Muscle of back (tissue), 3 donors: ENCODE measurements at regions not wholly inside any gene's neighbourhood (a gene's known extent, or its start where the extent isn't known, plus 50 kb on each side); places are given as distances from the start of the nearest gene placed in this dataset.
"Not testable (repeated sequence)": the region's sequence is repeated elsewhere in the genome, so short reads cannot be mapped to it uniquely, and the experiment has no call there.

Experiments
- DNase-seq, 3 donors: peaks; one replicate each; pipeline versions ENCODE4 v3.0.0 to v3.0.0-alpha.2; 2013

DNA sequence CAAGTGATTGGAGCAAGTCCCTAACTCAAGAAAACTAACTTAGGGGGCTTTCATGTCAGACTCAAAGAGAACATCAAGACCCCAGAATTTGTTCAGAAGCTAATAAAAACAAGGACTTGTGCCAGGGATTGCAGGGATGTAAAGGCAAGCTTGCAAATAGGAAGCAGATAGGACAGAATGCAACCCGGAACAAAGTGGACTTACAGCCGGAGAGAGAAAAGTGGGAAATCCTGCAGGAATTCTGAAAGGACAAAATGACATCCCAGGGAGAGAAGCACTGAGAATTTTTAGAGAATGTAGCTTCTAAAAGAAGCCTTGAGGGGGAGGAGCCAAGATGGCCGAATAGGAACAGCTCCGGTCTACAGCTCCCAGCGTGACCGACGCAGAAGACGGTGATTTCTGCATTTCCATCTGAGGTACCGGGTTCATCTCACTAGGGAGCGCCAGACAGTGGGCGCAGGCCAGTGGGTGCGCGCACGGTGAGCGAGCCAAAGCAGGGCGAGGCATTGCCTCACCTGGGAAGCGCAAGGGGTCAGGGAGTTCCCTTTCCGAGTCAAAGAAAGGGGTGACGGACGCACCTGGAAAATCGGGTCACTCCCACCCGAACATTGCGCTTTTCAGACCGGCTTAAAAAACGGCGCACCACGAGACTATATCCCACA, 195.6 kb upstream of the G2E3 start:
- DNase-seq = not testable (repeated sequence)

DNA sequence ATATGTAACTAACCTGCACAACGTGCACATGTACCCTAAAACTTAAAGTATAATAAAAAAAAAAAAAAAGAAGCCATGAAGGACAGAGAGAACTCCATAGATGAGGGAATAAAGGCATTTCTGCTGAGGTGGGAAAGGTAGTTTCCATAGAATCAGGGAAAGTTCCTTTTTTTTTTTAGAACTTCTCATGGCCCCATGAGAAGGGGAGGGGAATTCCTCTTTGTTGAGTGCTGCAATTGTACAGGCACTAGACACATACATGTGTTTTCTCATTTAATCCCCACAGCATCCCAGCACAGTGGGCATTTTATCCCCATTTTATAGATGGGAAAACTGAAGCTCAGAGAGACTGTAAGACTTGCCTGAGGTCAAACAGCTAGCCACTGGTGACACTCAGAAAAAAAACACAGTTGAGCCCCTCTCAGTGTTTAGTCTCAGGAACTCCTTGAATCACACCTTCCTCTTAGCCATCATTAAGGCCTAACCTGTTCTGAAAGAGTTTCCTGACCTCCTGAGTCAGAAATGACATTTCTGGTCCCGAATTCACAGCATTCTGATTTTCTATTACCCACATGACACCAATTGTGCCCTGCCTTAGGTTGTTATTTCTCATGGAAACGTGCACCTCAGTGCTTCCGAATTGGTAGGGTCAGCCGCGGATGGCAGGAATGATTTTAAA, 189.3 kb upstream of the G2E3 start:
- no peak for DNase-seq

DNA sequence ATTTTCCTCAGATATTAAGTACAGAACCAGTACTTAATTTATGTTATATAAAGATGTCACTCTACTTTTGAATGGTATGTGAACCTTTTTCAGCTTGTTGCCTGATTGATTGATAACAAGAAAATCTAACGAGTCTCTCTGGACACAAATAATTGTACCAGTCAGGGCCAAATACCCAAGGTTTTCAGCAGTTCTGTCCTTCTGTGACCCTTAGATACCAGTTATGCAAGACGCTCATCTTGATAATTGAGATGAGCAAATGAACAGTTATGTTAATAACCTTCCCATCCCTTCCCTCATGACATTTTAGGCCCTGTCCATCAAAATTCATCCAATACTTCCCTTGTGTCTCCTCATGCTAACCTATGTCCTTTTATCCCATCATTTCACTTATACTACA, 185.9 kb upstream of the G2E3 start:
- DNase-seq = no peak

DNA sequence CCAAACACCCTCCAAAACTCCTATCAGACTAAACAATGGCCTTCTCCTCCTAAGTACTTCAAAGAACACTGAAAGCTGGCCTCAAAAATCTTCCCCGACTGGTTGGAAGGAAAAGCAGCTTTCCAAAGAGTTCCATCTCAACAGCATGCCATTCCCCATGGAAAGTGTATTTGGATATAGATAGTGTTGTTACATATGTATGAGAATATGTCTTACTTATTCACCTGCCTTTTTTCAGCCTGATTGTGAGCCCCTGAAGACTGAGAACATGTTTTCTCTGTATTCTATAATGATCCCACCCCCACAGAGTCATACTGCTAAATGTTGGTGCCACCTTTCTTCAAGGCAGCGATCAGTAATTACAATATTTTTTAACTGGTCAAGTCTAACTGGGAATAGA, 185.4 kb upstream of the G2E3 start:
- DNase-seq = no peak

DNA sequence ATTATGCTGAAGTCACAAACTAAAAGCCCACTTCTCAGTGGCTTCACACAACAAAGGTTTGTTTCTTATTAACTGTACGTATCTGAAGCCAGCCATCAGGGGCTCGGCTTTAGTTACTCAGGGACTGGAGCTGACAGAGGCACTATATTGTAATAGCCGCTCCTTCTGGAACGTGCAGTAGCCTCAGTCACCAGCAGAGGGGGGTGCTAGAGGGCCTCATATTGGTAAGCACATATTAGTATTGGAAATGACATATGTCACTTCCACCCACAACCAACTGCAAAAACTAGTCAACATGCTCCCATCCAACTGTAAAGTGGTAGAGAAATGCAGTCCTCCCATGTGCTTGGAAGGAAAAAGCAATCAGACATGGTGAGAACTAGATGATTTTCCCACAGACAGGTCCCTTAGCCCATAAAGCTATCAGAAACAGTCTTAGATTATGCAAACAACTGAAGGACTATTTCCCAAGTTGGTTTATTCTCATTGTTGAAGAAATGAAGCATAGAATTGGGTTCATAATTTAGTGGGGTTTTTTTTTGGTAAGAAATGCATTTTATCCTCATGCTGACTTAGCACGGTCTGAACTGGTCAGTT, 183.6 kb upstream of the G2E3 start:
- peak in 2 of 3 donors; percentile 27 to 44 for DNase-seq

DNA sequence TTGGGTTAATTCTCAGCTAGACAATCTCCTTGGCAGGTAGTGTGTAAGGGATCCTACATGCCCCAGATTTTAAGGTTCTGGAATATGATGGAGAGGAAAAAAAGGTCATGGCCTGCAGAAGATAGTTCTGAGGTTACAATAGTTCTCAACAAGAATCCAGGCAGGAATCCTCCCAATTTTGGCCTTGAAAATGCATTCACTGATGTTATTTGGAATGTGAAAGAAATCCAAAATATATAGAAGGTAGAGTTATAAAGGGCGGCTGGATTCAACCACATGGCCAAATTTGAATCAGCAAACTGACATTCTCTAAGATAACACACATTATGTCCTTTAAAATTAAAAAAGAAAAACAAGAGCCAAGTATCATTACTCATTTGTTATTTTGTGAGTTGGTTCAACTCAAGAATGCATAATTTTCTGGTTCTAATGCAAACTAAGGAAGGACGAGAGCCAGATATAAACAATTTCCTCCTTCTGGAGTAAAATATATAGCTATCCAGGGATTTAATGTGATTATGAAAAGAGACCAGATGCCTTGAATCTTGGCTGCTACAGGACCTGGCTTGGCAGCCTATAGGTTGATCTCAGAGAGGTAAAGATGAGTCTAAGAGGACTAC, 177.0 kb upstream of the G2E3 start:
- peak; percentile 56 to 82 (median 63) for DNase-seq

DNA sequence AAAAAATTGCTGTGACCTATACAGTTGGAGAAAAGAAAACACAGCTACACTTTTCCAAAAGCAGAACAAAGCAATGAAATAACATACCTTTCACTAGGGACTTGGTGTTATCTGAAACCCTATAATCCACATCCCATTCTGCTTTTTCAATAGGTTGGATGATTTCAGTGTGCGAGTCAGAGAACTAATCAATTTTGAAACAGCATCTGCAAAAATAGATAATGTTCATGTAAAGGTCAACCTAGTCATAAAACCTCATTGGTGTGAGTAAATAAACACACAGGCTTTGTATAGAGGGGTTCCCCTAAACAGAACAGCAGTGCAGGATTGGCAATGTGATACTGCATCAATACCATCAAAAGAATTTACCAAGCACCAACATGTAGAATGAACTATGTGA, 173.0 kb upstream of the G2E3 start:
- DNase-seq = no peak

DNA sequence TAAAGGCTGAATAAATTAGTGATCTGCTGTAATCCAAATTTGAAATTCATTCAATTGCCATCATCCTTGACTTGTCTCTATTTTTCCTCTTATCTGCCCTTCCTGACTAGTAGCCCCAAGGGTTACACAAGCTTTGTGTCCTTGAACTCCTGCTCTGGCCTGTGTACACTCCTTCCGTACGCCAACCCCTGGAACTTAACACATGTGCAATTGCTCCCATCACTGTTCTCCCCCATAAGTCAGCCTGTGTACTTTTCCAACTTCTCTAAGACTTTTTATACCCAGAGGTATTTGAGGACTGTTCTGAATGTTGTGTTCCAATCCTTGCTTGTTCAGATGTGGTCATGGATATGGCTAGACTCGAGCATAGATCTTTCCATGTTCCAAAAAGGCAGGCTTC, 171.1 kb upstream of the G2E3 start:
- DNase-seq = peak in 2 of 3 donors; percentile 54 to 85

DNA sequence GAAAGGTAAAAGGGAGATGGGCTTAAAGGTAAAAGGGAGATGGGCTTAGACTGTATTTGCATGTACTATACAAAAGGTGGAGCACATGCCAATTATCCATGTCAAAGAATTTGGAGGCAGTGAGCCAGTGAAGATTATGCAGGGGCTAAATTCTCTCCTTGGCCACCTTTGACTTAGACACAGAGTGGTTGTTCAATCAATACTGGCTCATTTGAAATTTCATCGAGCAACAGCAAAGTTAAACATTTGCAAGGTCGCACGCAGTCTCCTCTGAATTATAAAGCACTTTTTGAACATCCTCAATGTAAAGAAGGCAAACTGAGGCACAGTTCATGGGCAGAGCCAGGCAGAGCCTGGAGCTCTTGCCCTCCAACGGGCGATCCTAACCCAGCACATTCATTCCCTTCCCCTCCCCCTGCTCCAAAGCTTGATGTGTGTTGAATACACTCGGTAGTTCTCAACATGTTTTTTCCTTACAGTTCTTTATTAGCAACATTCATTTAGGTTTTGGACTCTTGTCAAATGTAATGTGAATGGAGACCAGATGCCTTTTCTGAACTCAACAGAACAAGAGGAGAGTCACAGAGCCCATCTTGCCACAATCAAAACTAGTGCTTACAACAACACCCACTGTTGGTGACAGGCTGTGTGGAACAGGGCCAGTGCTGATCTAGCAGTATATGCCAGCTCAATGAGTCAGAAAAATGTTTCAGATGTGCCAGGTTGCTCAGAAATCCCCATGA, 169.7 kb upstream of the G2E3 start:
- DNase-seq = peak in 1 of 3 donors; percentile 57

DNA sequence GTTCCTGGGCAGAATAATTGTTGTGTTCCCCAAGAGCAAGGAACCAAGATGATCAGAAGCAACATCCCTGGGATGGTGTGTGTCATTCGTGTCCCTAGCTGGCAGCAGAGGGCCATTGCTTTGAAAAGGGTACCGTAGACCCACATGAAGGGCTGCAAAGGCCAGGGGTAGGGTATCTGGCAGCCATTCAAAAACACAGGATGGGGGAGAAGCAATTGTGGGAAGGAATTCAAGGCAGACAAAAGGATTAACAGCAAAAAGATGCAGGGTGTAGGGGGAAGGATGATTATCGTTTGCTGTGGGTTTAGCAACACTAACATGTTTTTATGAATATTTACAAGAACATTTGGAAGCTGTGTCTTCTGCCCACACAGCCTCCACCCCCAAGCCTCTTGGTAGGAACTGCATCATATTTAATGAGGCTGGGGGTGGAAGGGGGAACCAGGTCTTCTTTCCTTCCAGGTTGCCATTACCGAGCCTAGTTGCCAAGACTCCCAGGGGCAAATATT, 169.0 kb upstream of the G2E3 start:
- no peak for DNase-seq

DNA sequence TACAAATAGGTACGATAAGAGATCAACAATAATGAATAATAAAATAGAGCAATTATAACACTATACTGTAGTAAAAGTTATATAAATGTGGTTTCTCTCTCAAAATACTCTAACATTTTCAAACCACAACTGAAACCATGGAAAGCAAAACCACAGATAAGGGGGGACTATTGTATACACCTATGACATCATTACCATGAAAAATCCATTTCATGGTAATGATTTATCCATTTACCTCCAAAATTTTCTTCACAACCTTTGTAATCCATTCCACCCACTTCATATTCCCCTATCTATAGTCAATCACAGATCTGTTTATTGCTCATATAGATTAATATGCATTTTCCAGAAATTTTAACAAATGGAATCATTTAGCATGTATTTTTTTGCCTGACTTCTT, 163.9 kb upstream of the G2E3 start:
- DNase-seq = no peak

DNA sequence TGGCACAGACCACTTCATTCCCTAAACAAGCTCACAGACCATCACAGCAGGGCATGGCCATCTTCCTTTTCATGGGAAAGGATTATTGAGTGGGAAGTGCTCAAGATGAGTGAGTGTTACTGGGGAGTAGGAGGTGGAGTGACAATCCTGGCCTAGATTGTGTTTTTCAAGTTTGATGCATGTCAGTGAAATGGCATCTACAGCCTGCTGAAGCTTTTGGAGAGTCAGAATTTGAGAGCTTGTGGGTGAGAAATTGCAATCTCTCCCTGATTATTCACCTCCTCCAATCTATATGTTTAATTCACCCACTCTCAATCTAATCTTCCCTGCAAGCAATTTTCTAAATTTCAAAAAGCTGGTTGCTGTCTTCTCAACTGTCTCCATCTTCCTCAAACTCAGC, 156.1 kb upstream of the G2E3 start:
- DNase-seq = no peak

DNA sequence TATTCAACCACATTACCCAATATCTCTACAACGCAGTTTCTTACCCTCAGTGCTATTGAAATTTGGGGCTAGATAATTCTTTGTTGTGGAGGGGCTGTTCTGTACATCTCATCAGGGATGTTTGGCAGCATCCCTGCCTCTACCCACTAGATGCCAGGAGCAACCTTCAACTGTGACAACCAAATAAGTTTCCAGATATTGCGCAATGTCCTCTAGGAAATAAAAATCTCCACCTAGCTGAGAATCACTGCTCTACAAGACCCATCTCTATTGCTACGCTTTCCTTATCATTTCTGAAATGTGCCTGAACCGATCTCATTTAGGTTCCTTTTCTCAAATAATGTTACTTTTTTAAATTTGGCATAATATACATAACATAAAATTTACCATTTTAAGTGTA, 155.2 kb upstream of the G2E3 start:
- DNase-seq = no peak

DNA sequence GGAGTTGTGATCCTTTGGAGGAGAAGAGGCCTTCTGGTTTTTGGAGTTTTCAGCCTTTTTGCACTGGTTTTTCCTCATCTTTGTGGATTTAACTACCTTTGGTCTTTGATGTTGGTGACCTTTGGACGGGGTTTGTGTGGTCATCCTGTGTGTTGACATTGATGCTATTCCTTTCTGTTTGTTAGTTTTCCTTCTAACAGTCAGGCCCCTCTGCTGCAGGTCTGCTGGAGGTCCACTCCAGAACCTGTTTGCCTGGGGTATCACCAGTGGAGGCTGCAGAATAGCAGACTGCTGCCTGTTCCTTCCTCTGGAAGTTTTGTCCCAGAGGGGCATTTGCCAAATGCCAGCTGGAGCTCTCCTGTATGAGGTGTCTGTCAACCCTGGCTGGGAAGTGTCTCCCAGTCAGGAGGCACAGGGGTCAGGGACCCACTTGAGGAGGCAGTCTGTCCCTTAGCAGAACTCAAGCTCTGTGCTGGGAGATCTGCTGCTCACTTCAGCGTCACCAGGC, 149.4 kb upstream of the G2E3 start:
- DNase-seq = not testable (repeated sequence)

DNA sequence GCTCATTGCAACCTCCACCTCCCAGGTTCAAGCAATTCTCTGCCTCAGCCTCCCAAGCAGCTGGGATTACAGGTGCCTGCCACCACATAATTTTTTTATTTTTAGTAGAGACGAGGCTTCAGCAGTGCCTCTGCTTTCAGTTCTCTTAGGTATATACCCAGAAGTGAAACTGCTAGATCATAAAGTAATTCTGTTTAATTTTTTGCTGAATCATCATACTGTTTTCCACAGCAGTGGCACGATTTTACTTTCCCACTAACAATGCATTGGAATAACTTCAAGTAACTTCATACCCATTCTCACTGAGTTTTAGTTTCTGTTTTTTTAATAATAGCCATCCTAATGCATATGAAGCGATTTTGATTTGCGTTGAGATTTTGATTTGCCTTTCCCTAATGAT, 148.0 kb upstream of the G2E3 start:
- no peak for DNase-seq

DNA sequence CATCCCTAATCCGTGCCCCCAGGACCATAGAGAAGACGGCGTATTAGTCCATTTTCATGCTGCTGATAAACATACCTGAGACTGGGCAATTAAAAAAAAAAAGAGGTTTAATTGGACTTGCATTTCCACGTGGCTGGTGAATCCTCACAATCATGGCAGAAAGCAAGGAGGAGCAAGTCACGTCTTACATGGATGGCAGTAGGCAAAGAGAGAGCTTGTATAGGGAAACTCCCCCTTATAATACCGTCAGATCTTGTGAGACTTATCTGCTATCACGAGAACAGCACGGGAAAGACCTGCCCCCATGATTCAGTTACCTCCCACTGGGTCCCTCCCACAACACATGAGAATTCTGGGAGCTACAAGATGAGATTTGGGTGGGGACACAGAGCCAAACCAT, 145.8 kb upstream of the G2E3 start:
- not testable (repeated sequence) for DNase-seq

DNA sequence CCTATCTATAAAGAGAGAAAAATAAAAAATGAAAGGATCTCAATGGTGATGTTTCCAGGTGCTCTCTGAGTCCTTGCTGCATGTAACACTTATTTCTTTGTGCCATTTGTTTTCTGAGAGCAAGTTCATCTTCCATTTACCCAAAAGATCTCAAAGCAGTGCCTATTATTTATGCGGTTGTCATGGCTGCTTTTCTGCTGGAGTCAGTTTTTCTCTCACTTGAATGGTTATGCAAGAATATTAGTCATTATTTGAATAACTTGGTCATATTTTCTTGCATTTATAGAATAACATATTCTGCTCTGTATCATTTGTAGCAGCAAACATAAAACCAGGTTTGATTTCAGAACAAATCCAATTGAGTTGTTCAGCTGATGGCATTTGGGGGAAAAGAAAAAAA, 141.8 kb upstream of the G2E3 start:
- peak in 1 of 3 donors; percentile 11 for DNase-seq

DNA sequence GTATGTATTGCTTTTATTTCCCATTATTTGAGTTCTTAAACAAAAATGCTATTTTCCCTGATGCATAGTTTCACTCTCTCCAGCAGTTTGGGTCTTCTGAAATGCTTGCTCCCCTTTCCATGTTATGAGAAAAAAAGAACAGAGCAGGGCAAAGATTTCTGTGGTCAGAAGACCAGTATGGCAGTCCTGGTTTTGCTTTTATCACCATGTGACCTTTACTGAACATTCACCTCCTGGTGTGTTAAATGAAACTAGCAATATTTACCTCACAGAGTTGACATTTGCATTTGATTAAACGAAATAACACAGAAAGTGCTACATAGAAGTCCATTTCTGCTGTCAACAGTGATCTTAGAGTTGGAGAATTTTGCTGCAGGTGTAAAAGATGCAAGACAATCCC, 141.0 kb upstream of the G2E3 start:
- no peak for DNase-seq

DNA sequence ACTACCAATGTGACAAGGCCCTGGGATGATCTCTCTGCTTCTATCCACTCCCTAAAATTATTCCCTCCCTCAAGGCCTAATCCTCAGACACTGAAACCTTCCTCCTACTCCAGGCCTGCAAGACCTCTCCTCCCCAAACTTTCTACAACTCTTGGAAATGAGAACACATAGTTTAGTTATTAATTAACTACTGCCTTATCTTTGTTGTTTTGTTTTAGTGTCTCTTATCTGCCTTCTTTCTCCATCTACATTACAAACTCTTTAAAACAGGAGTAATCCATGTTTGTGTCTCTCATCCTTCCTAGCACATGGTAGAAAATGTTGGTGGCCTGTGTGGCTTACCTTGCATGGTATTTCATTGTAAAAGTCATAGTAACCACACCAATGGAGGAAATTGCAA, 139.9 kb upstream of the G2E3 start:
- DNase-seq = no peak

DNA sequence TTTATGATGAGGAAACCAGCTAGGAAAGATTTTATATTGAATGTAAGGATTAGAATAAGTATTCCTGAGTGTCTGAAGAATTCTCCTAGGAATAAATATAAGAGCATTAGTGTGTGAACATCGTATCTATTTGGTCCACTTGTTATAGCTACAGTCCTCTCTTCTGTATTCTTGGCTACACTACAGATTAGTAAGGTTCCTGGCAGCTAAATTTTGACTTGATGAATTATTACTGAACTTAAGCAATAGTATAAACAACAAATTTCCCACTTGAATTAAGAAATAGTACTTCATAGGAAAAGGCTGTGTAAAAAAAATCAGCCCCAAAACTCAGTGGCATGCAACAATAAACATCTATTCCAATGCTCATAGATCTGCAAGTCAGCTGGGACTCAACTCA, 138.4 kb upstream of the G2E3 start:
- DNase-seq = peak; percentile 33 to 68 (median 40)

DNA sequence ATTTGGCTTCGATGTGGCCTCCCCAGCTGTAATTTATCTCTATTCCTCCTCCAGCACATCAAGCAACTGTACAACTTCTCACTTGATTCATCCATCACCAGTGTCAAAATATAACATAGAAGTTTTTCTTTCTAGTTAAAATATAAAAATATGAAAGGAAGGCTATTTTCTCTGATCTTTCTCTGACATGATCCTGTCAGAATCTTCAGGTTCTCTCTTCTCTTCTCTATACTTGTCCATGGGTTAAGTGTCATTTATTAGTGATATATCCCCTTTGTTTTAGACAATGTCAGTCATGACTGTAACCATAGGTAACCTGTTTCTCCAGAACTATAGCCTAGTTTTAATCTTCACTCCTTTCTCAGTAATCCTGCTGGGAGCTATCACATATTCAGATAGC, 132.5 kb upstream of the G2E3 start:
- no peak for DNase-seq

DNA sequence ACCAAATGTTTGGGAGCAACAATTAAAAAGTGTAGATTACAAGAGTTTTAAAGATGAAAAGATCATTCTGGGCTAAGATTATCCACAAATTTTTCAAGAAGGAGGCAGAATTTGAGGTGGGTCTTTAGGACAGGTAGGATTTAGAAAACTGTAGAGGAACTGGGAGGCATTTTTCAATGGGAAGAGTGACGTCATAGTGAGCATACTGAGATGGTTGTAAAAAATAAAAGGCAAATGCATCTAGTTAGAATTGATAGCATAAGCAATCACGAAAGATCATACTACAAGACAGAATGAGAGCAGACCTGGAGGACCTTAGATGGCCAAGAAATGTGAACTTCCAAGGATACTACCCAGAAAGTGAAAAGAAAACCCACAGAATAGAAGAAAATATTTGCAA, 131.6 kb upstream of the G2E3 start:
- no peak for DNase-seq
